ENCODE measurements at regions not wholly inside any gene's neighbourhood (a gene's known extent, or its start where the extent isn't known, plus 50 kb on each side); places are given as distances from the start of the nearest gene placed in this dataset.

- no peak for TF ChIP-seq CTCF (IDR thresholded peaks at IDR 0.05)
- Histone ChIP-seq H3K9me3 (no peaks in the 10 kb centered on the region), H3K27ac (no peak overlapping the region), H3K27me3 (no peaks in the 10 kb centered on the region), H3K4me3 (no peak overlapping the region), H3K4me1 (no peaks in the 10 kb centered on the region), H3K36me3 (no peaks in the 10 kb centered on the region)
- WGBS, 2 donors, result 69 to 83% methylated on average over 2 of the region's 2 CpGs
- no peak for DNase-seq (ENCODE audit: low spot score in 2 of 2)
Measured at GRCh38 chr4:114116861-114117260, 137.4 kb upstream of the ARSJ start.

GRCh38 chr4:114121221-114121620 is 141.8 kb upstream of the ARSJ start:
- Histone ChIP-seq H3K27me3 (no peaks in the 10 kb centered on the region), H3K4me1 (no peaks in the 10 kb centered on the region), H3K4me3 (no peak overlapping the region), H3K9me3 (no peaks in the 10 kb centered on the region), H3K27ac (no peak overlapping the region), H3K36me3 (no peaks in the 10 kb centered on the region)
- 89 to 91% methylated on average over 1 of the region's 1 CpG for WGBS, 2 donors
- TF ChIP-seq POLR2A (IDR thresholded peaks at IDR 0.05), result no peak
- TF ChIP-seq EP300 (IDR thresholded peaks at IDR 0.05), result no peak
- no peak for TF ChIP-seq CTCF (IDR thresholded peaks at IDR 0.05)
- no peak for DNase-seq (ENCODE audit: low spot score in 2 of 2)

GRCh38 chr4:114132199-114132598 is 152.8 kb upstream of the ARSJ start:
- 90 to 93% methylated on average over 2 of the region's 2 CpGs for WGBS, 2 donors
- Histone ChIP-seq H3K36me3 (no peaks in the 10 kb centered on the region), H3K4me3 (no peak overlapping the region), H3K9me3 (no peaks in the 10 kb centered on the region), H3K27me3 (no peaks in the 10 kb centered on the region), H3K27ac (no peak overlapping the region), H3K4me1 (peaks cover 0 to 14% (median 6%) of the 10 kb centered on the region in 4 donors)
- TF ChIP-seq CTCF (IDR thresholded peaks at IDR 0.05), result no peak
- TF ChIP-seq EP300 (IDR thresholded peaks at IDR 0.05), result no peak
- TF ChIP-seq POLR2A (IDR thresholded peaks at IDR 0.05), result no peak
- DNase-seq (ENCODE audit: low spot score in 2 of 2), result no peak

- no peak overlapping the region for H3K27ac ChIP-seq
- H3K36me3 ChIP-seq, result no peaks in the 10 kb centered on the region
- no peak overlapping the region for H3K4me3 ChIP-seq
- H3K27me3 ChIP-seq, result no peaks in the 10 kb centered on the region
- no peaks in the 10 kb centered on the region for H3K9me3 ChIP-seq
- DNase-seq (ENCODE audit: low spot score in 2 of 2), result no peak
- TF ChIP-seq EP300 (IDR thresholded peaks at IDR 0.05), result no peak
- no peak for TF ChIP-seq POLR2A (IDR thresholded peaks at IDR 0.05)
- no peak for TF ChIP-seq CTCF (IDR thresholded peaks at IDR 0.05)
- WGBS, 2 donors, result 83 to 92% methylated on average over 2 of the region's 2 CpGs
- H3K4me1 ChIP-seq, result peaks cover 0 to 18% (median 6%) of the 10 kb centered on the region in 4 donors
Measured at GRCh38 chr4:114132830-114133229, 153.4 kb upstream of the ARSJ start.

GRCh38 chr4:114136069-114136468 is 156.6 kb upstream of the ARSJ start:
- peaks cover 0 to 4% (median 0%) of the 10 kb centered on the region in 4 donors for H3K9me3 ChIP-seq
- H3K4me3 ChIP-seq, result no peak overlapping the region
- H3K36me3 ChIP-seq, result no peaks in the 10 kb centered on the region
- DNase-seq (ENCODE audit: low spot score in 2 of 2), result no peak
- H3K27ac ChIP-seq, result no peak overlapping the region
- no peaks in the 10 kb centered on the region for H3K27me3 ChIP-seq
- peaks cover 0 to 18% (median 6%) of the 10 kb centered on the region in 4 donors for H3K4me1 ChIP-seq
- TF ChIP-seq CTCF (IDR thresholded peaks at IDR 0.05), result no peak
- TF ChIP-seq EP300 (IDR thresholded peaks at IDR 0.05), result no peak
- TF ChIP-seq POLR2A (IDR thresholded peaks at IDR 0.05), result no peak
